Pancreas (tissue), 10 donors: ENCODE measurements at regions not wholly inside any gene's neighbourhood (a gene's known extent, or its start where the extent isn't known, plus 50 kb on each side); places are given as distances from the start of the nearest gene placed in this dataset.

Source experiments
- ATAC-seq, 4 donors: fragments of 200-7000 bp; cut with Tn5 transposase; one replicate each; pipeline versions ENCODE4 v1.8.0 to v1.9.1; 2020; ENCODE audit warnings: mild to moderate bottlenecking in 4 of 4, moderate library complexity in 4 of 4
- DNase-seq, 6 donors: peaks; one replicate each; pipeline ENCODE4 v3.0.0-alpha.2; 2020
- FAIRE-seq: peaks from 2 replicates; lab custom pipeline; 2012; peaks lifted over from hg19 to GRCh38; lab: Jason Lieb, UNC
- H3K27ac ChIP-seq, 4 donors: fragments of 200-600 bp; sonication (generic); 1 replicate in 3 of 4; 2 replicates in 1 of 4; pipeline versions ENCODE4 v1.5.0 to v1.8.0; 2020
- H3K27me3 ChIP-seq, 4 donors: fragments of 200-600 bp; one replicate each; pipeline ENCODE4 v1.8.0; 2021
- H3K36me3 ChIP-seq, 3 donors: fragments of 200-600 bp; sonication (generic) in 1 of 3; one replicate each; pipeline versions ENCODE4 v1.5.0 to v1.8.0; 2020 to 2021
- H3K4me1 ChIP-seq, 3 donors: fragments of 200-600 bp; one replicate each; pipeline ENCODE4 v1.8.0; 2021
- H3K4me3 ChIP-seq, 4 donors: fragments of 200-600 bp; sonication (generic) in 2 of 4; one replicate each; pipeline versions ENCODE4 v1.5.0 to v1.8.0; 2020 to 2021
- H3K9me3 ChIP-seq, 4 donors: fragments of 200-600 bp; one replicate each; pipeline ENCODE4 v1.8.0; 2021
- CTCF ChIP-seq, 4 donors: fragments of 200-600 bp; sonication (generic) in 3 of 4; IDR thresholded peaks; one replicate each; pipeline versions ENCODE4 v1.5.0 to v1.8.0; 2021; ENCODE audit warnings: antibody characterized with exemption in 4 of 4
- WGBS, 2 donors: extraction: QIAGEN DNeasy Blood & Tissue Kit; methylation state at CpG; one replicate each; pipeline ENCODE4 v1.1.7; 2013; 5-methylcytosine and 5-hydroxymethylcytosine counted together
- intact Hi-C, 3 donors: fragments of 100-400 bp; cut with DNase I; formaldehyde crosslinking; loops; one replicate each; pipeline versions ENCODE4 v1.11.1 to v1.14.2; 2022
- donor health status: healthy with polysubstance abuse.
- donor health status: DM: no; HTN: no; CAD: no; lungs with moderate emphysema.
- donor health status: DM: no; HTN: no; CAD: no.
- donor health status: control.
- donor health status: control.
- donor health status: Bipolar disorder and iron deficiency.
- donor health status: DM: yes; HTN: yes; CAD: no.
- donor health status: DM: no; HTN: no; CAD: no.
- donor health status: DM: no; HTN: no; CAD: no.
- donor health status: DM: yes; HTN: yes; CAD: no.

DNA sequence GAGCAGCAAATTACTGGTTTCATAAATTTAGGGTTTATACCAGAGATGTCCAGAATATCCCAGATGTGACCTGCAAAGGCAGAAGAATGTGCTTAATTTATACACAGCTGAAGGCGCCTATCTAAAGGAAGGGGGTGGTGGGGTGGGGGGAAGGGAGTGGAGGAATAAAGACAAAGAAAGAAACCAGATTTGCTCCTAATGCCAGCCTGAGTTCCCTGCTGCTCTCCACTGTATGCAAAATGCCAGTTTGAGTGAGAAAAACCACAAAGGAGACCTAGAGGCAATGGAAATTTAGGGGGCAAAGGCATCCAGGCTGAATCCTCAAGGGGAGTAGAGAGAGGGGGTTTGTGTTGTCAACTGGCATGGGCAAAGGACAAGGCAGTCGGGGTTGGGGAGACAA lies 161.5 kb upstream of the TOX3 start:
- no peaks in the 10 kb centered on the region for H3K4me1 ChIP-seq
- no peak for TF ChIP-seq CTCF (IDR thresholded peaks at IDR 0.05)
- DNase-seq (no peak), FAIRE-seq (no peak), ATAC-seq (no peak)
- H3K36me3 ChIP-seq, result no peaks in the 10 kb centered on the region
- WGBS, 2 donors, result 62 to 73% methylated on average over 2 of the region's 2 CpGs
- intact Hi-C loops, result no loop called here
- no peaks in the 10 kb centered on the region for H3K9me3 ChIP-seq
- no peaks in the 10 kb centered on the region for H3K27me3 ChIP-seq
- no peak overlapping the region for H3K27ac ChIP-seq
- H3K4me3 ChIP-seq, result no peak overlapping the region

GRCh38 chr16:52707676-52708337 lies 160.9 kb upstream of the TOX3 start:
- Histone ChIP-seq H3K27me3 (no peaks in the 10 kb centered on the region), H3K4me3 (no peak overlapping the region), H3K27ac (no peak overlapping the region), H3K4me1 (no peaks in the 10 kb centered on the region), H3K9me3 (no peaks in the 10 kb centered on the region), H3K36me3 (no peaks in the 10 kb centered on the region)
- DNase-seq, result no peak
- no peak for FAIRE-seq
- no peak for TF ChIP-seq CTCF (IDR thresholded peaks at IDR 0.05)
- intact Hi-C loops, result no loop called here
- ATAC-seq, result no peak
- 43 to 45% methylated on average over 3 of the region's 3 CpGs for WGBS, 2 donors

DNA sequence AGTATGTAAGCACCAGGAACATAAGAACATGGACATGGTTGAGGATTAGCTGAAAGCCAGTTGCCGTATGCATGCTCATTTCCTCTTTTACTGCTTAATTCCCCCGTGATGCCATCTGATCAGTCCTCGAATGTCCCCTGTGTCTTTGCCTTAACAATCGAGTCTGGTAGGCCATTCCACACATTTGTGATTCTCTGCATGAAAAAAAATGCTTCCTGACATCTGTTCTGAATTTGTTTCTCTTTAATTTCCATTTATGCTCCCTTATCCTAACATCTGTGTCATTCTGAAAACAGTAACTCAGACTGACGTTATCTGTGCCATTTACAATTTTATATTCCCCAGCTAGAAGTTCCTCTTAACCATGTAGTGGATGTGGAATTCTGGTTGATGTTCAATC lies 158.2 kb upstream of the TOX3 start:
- Histone ChIP-seq H3K4me3 (no peak overlapping the region), H3K9me3 (no peaks in the 10 kb centered on the region), H3K27me3 (no peaks in the 10 kb centered on the region), H3K4me1 (no peaks in the 10 kb centered on the region), H3K27ac (no peak overlapping the region), H3K36me3 (no peaks in the 10 kb centered on the region)
- DNase-seq (no peak), FAIRE-seq (no peak), ATAC-seq (no peak)
- no peak for TF ChIP-seq CTCF (IDR thresholded peaks at IDR 0.05)
- WGBS, 2 donors, result 67 to 68% methylated on average over 5 of the region's 5 CpGs
- intact Hi-C loops, result no loop called here

GRCh38 chr16:52697971-52698370 lies 151.0 kb upstream of the TOX3 start:
- FAIRE-seq (no peak), DNase-seq (no peak), ATAC-seq (no peak)
- intact Hi-C loops, result no loop called here
- Histone ChIP-seq H3K9me3 (no peaks in the 10 kb centered on the region), H3K4me3 (no peak overlapping the region), H3K4me1 (no peaks in the 10 kb centered on the region), H3K27me3 (no peaks in the 10 kb centered on the region), H3K27ac (no peak overlapping the region), H3K36me3 (no peaks in the 10 kb centered on the region)
- no peak for TF ChIP-seq CTCF (IDR thresholded peaks at IDR 0.05)

- H3K4me3 ChIP-seq, result no peak overlapping the region
- H3K27me3 ChIP-seq, result no peaks in the 10 kb centered on the region
- intact Hi-C loops, result no loop called here
- no peaks in the 10 kb centered on the region for H3K36me3 ChIP-seq
- DNase-seq (no peak), FAIRE-seq (no peak), ATAC-seq (no peak)
- H3K9me3 ChIP-seq, result peaks cover 0 to 5% (median 0%) of the 10 kb centered on the region in 4 donors
- H3K27ac ChIP-seq, result no peak overlapping the region
- H3K4me1 ChIP-seq, result no peaks in the 10 kb centered on the region
- WGBS, 2 donors, result 94 to 96% methylated on average over 3 of the region's 3 CpGs
- TF ChIP-seq CTCF (IDR thresholded peaks at IDR 0.05), result no peak
These were observed 149.2 kb upstream of the TOX3 start for GRCh38 chr16:52696126-52696525.
